Cardiac fibroblast (primary cell): ENCODE measurements at regions not wholly inside any gene's neighbourhood (a gene's known extent, or its start where the extent isn't known, plus 50 kb on each side); places are given as distances from the start of the nearest gene placed in this dataset.

Experiments
- DNase-seq, 2 donors: peaks; one replicate each; pipeline versions ENCODE4 v3.0.0 to v3.0.0-alpha.2; 2010; ENCODE audit warnings: low read depth in 2 of 2
- H3K4me3 ChIP-seq, 2 donors: replicated peaks in 1 of 2; 1 replicate in 1 of 2; 2 replicates in 1 of 2; pipeline ENCODE4 v1.5.1; 2011; ENCODE audit warnings: low read depth in 2 of 2, low read length in 2 of 2, mild to moderate bottlenecking in 2 of 2, moderate library complexity in 1 of 2
- CTCF ChIP-seq: IDR thresholded peaks from one replicate; pipeline ENCODE4 v1.5.1; 2011; ENCODE audit warnings: low read depth, mild to moderate bottlenecking, low read length, inconsistent platforms

- no peak overlapping the region for H3K4me3 ChIP-seq
- no peak for DNase-seq
- TF ChIP-seq CTCF, result no peak
Observed at GRCh38 chr3:154590675-154591384, 160.8 kb upstream of the GPR149 start.

- no peak for TF ChIP-seq CTCF
- H3K4me3 ChIP-seq, result no peak overlapping the region
- DNase-seq, result no peak
Observed at GRCh38 chr3:154588831-154589230, 158.8 kb upstream of the GPR149 start.

GRCh38 chr3:154584974-154585373 lies 155.0 kb upstream of the GPR149 start:
- DNase-seq, result no peak

GRCh38 chr3:154584041-154584440 lies 154.1 kb upstream of the GPR149 start:
- no peak overlapping the region for H3K4me3 ChIP-seq
- no peak for TF ChIP-seq CTCF
- no peak for DNase-seq

More at GRCh38 chr3:154584974-154585373, 155.0 kb upstream of the GPR149 start:
- no peak for TF ChIP-seq CTCF
- no peak overlapping the region for H3K4me3 ChIP-seq

GRCh38 chr3:154583086-154583634 lies 153.2 kb upstream of the GPR149 start:
- H3K4me3 ChIP-seq, result no peak overlapping the region
- DNase-seq, result no peak
- TF ChIP-seq CTCF, result no peak

- DNase-seq, result no peak
- no peak overlapping the region for H3K4me3 ChIP-seq
- TF ChIP-seq CTCF, result no peak
Observed at GRCh38 chr3:154582501-154582900, 152.5 kb upstream of the GPR149 start.
